GM12873 (cell line): ENCODE measurements at regions not wholly inside any gene's neighbourhood (a gene's known extent, or its start where the extent isn't known, plus 50 kb on each side); places are given as distances from the start of the nearest gene placed in this dataset.

Source experiments
- CTCF ChIP-seq: IDR thresholded peaks from 2 replicates; pipeline ENCODE4 v1.5.1; 2012; ENCODE audit warnings: low read depth, mild to moderate bottlenecking, moderate library complexity, low read length, control low read depth; ENCODE audit not compliant: insufficient read depth; ENCODE audit errors: missing control alignments

- TF ChIP-seq CTCF: no peak
Measured at GRCh38 chr4:38324861-38325628, 339.0 kb upstream of the KLF3 start.

DNA sequence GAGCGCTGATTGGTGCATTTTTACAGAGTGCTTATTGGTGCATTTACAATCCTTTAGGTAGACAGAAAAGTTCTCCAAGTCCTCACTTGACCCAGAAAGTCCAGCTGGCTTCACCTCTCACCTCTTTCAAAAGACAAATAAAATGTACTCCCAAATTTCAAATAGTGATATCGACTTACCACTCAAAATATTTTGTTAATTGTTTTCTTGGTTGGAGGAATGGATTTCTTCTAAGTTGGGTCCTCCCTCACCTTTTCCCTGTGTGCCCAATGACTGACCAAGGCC lies 338.4 kb upstream of the KLF3 start:
- no peak for TF ChIP-seq CTCF

- TF ChIP-seq CTCF: no peak
Measured at GRCh38 chr4:38326499-38326898, 337.5 kb upstream of the KLF3 start.

GRCh38 chr4:38327174-38327573 lies 336.8 kb upstream of the KLF3 start:
- no peak for TF ChIP-seq CTCF

DNA sequence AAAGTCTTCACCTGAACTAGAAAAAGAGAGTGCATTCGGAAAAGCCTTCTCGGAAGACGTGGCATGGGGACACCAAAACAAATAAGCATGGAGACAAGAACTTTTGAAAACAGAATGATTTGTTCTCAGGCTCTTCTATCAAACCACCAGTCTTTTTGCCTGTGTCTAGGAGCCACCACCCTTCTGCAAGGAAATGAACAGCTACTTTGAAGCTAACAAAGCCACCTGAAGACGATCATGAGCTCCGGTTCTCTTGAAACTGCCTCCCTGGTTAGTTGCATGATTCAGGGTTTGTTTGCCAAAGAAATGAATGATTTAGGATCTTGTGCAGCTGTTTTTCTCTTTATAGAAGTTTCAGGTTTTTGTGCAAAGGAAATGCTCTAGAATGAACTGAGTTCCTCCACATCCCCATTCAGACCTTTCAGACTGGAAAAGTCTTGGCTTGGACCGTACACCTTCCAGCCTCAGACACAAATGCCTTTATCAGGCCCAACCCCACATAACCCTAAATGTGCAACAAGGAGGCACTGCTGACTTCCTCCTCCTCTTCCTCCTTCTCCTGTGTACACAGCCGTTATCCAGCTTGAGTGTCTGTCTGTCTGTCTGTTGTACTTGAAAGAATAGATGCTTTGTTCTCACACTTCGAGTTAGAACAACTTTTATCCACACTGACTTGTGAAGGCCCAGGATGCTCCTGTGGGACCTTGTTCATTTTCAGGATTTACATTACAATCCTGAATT lies 334.8 kb upstream of the KLF3 start:
- TF ChIP-seq CTCF: no peak

DNA sequence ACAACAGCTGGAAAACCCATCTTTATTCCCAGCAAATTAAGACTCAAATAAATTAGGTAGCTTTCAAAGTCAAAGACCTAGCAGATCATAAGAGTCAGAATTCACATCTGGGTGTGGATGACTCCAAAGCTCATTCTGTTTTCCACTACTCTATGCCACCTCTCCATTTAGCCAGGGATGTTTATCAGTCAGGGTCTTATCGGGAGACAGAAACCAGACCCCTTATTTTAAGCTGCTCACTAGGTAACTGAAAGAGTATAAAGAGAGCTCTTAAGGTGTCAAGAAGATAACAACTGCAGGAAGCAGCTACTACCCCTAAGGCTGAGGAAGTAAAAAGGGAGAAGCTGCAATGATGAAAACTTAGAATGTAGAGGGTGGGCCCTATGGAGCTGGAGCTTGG lies 333.7 kb upstream of the KLF3 start:
- TF ChIP-seq CTCF: no peak

DNA sequence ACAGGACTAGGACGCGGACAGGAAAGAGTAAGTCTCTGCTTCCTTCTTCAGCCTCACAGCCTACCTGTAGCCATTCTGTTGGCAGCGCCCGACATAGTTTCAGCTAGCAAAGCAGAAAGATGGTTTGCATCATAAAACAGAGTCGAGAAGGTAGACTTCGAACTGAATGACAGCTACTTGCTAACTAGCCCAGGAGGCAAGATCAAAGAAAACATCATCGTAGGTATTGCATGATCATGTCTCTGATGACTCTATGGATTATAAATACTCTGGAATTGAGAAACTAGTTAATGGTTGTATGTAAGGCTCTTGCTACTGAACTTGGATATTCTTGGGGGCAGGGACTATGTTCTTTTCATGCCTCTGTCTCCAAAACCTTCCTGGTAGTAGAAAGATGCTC lies 333.1 kb upstream of the KLF3 start:
- no peak for TF ChIP-seq CTCF
